HCT116 (cell line): ENCODE measurements at regions not wholly inside any gene's neighbourhood (a gene's known extent, or its start where the extent isn't known, plus 50 kb on each side); places are given as distances from the start of the nearest gene placed in this dataset.

Experiments
- ATAC-seq: fragments of 200-7000 bp; cut with Tn5 transposase; 2 replicates; pipeline ENCODE4 v1.9.1; 2020; ENCODE audit warnings: mild to moderate bottlenecking, moderate library complexity
- BruUV-seq: library from RNA; stranded (reverse); fragments of 400-500 nt; replicated peaks from 2 replicates; lab custom pipeline; 2021; lab: Mats Ljungman, UMichigan
- CTCF ChIA-PET: fragments of 300-600 bp; sonication (Branson Sonifier 250); formaldehyde crosslinking; loops from one replicate; lab custom pipeline; 2021; ENCODE audit warnings: antibody characterized with exemption; lab: Charles Lee
- POLR2A ChIA-PET: fragments of 300-600, 350-600 bp; sonication (Branson Sonifier 250); formaldehyde crosslinking; loops from one replicate; lab custom pipeline; 2021; ENCODE audit warnings: antibody characterized with exemption; lab: Charles Lee
- RAD21 ChIA-PET, 2 experiments: fragments of 300-600 bp; sonication (Branson Sonifier 250); formaldehyde crosslinking; loops; one replicate each; lab custom pipeline; 2023; ENCODE audit warnings: low total read pairs in 2 of 2; ENCODE audit not compliant: uncharacterized antibody in 2 of 2, unreplicated experiment in 2 of 2, low non-redundant PET in 1 of 2; lab: Charles Lee
- DNase-seq: peaks from one replicate; pipeline ENCODE4 v3.0.0-alpha.2; 2010; ENCODE audit warnings: low read depth, low spot score
- H2AFZ ChIP-seq: fragments of 200-600 bp; shearing (Covaris generic), sonication (generic); 2 replicates; pipeline ENCODE4 v1.6.1; 2017; ENCODE audit warnings: low read depth, mixed run types, mixed read lengths, antibody characterized with exemption, low read length; ENCODE audit not compliant: poor library complexity, severe bottlenecking
- H3K27ac ChIP-seq: 2 replicates; pipeline ENCODE4 v1.5.1; 2012; ENCODE audit warnings: low read depth, low read length
- H3K27me3 ChIP-seq: fragments of 200-600 bp; sonication (generic); 2 replicates; pipeline ENCODE4 v1.6.1; 2016; ENCODE audit warnings: mixed run types, low read length, mixed read lengths; ENCODE audit not compliant: insufficient read depth
- H3K36me3 ChIP-seq, 2 experiments: fragments of 200-500 bp in 1 of 2; fragments of 200-600 bp in 1 of 2; sonication (Bioruptor generic) in 1 of 2; sonication (generic) in 1 of 2; 2 replicates each; pipeline versions ENCODE4 v1.5.1 to v1.6.1; 2014 to 2016; ENCODE audit warnings: low read length in 2 of 2, inconsistent platforms in 1 of 2, mixed read lengths in 1 of 2, mixed run types in 1 of 2; ENCODE audit not compliant: insufficient read depth in 2 of 2, control insufficient read depth in 1 of 2
- H3K4me1 ChIP-seq, 2 experiments: fragments of 200-600 bp in 1 of 2; sonication (generic) in 1 of 2; 2 replicates each; pipeline versions ENCODE4 v1.5.1 to v1.6.1; 2012 to 2017; ENCODE audit warnings: low read length in 2 of 2, inconsistent platforms in 1 of 2, mild to moderate bottlenecking in 1 of 2, mixed read lengths in 1 of 2, mixed run types in 1 of 2, moderate library complexity in 1 of 2; ENCODE audit not compliant: insufficient read depth in 2 of 2, control insufficient read depth in 1 of 2
- H3K4me2 ChIP-seq: fragments of 200-600 bp; sonication (generic); 2 replicates; pipeline ENCODE4 v1.6.1; 2017; ENCODE audit warnings: mixed run types, low read length, mixed read lengths
- H3K4me3 ChIP-seq, 2 experiments: fragments of 200-600 bp in 1 of 2; sonication (generic) in 1 of 2; replicated peaks in 1 of 2; 2 replicates each; pipeline ENCODE4 v1.5.1; 2011 to 2016; ENCODE audit warnings: low read length in 2 of 2, control low read depth in 1 of 2, low read depth in 1 of 2, mild to moderate bottlenecking in 1 of 2, mixed read lengths in 1 of 2, mixed run types in 1 of 2
- H3K79me2 ChIP-seq: fragments of 200-600 bp; sonication (generic); 2 replicates; pipeline ENCODE4 v1.6.1; 2017; ENCODE audit warnings: mild to moderate bottlenecking, mixed run types, low read length, moderate library complexity, mixed read lengths; ENCODE audit not compliant: insufficient read depth
- H3K9ac ChIP-seq: fragments of 200-600 bp; sonication (generic); 2 replicates; pipeline ENCODE4 v1.6.1; 2016; ENCODE audit warnings: low read length, mixed read lengths
- H3K9me2 ChIP-seq: fragments of 200-600 bp; sonication (generic), shearing (Covaris generic); 2 replicates; pipeline ENCODE4 v1.6.1; 2017; ENCODE audit warnings: mixed run types, mild to moderate bottlenecking, moderate library complexity; ENCODE audit not compliant: insufficient read depth
- H3K9me3 ChIP-seq, 2 experiments: fragments of 200-500 bp in 1 of 2; fragments of 200-600 bp in 1 of 2; sonication (Bioruptor generic) in 1 of 2; sonication (generic) in 1 of 2; 2 replicates each; pipeline ENCODE4 v1.6.1; 2014 to 2017; ENCODE audit warnings: low read length in 2 of 2, mixed read lengths in 2 of 2, inconsistent platforms in 1 of 2, low read depth in 1 of 2, mild to moderate bottlenecking in 1 of 2, mixed run types in 1 of 2, moderate library complexity in 1 of 2; ENCODE audit not compliant: control insufficient read depth in 1 of 2, insufficient read depth in 1 of 2
- H4K20me1 ChIP-seq: fragments of 200-600 bp; sonication (generic), shearing (Covaris generic); 2 replicates; pipeline ENCODE4 v1.6.1; 2017; ENCODE audit warnings: mixed run types, mild to moderate bottlenecking, moderate library complexity; ENCODE audit not compliant: insufficient read depth
- CEBPB ChIP-seq: IDR thresholded peaks from 2 replicates; pipeline ENCODE4 v1.6.1; 2012; ENCODE audit warnings: low read depth
- EZH2phosphoT487 ChIP-seq: fragments of 200-600 bp; IDR thresholded peaks from 2 replicates; pipeline ENCODE4 v1.6.1; 2018; ENCODE audit warnings: antibody characterized with exemption, borderline replicate concordance
- YY1 ChIP-seq: IDR thresholded peaks from 2 replicates; pipeline ENCODE4 v1.6.1; 2011; ENCODE audit warnings: low read length, low read depth, moderate library complexity, mild to moderate bottlenecking; ENCODE audit not compliant: insufficient replicate concordance; ENCODE audit errors: extremely low read depth
- intact Hi-C: fragments of 100-400 bp; cut with micrococcal nuclease; formaldehyde crosslinking; loops from 2 replicates; pipeline ENCODE4 v1.10.0; 2022

DNA sequence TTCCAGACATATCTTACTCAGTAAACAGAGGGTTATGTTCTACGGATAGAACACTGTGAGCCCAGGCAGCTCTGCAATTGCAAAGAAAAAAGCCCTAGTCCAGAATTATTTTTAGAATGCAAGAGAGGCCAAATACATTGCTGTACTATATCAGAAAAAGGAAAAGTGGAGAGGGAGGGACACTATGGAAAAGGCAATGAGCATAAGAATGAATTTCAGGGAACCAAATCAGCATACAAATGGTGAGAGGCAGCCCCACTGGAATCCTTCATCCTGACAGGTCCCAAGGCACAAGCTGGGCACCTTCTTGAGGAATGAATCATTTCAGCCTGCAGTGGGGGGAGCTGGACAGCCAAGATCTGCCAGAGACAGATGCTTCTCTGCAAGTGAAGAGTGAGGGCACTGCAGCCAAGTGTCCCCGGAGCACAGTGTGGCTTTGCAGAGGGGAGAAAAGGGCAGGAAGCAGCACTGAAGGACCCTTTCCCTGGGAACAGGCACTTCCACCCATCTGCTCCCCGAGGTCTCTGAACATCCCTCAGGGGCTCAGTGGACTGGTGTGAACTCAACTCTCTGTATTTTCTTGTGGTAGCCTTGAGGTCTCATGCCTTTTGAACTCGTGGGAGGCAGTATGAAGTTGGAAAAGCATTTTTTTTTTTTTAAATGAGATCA lies 115.6 kb downstream of the XCL2 start:
- Histone ChIP-seq H3K79me2 (no peaks in the 10 kb centered on the region), H2AFZ (no peak overlapping the region), H3K27me3 (no peaks in the 10 kb centered on the region), H3K27ac (no peak overlapping the region), H3K4me2 (no peak overlapping the region), H3K9me3 (no peaks in the 10 kb centered on the region), H3K4me3 (no peak overlapping the region), H3K4me1 (peaks cover 10 to 17% of the 10 kb centered on the region in 2 experiments), H3K36me3 (no peaks in the 10 kb centered on the region), H3K9ac (no peak overlapping the region), H4K20me1 (no peaks in the 10 kb centered on the region), H3K9me2 (no peaks in the 10 kb centered on the region)
- DNase-seq (no peak), ATAC-seq (no peak)
- CTCF ChIA-PET = interaction anchor here (1.3 to 2.1 kb wide), 2 partner anchors 12 to 85 kb away, joined by 3 to 7 read pairs; no protein-coding TSS in a partner anchor
- POLR2A ChIA-PET = no interaction called here
- BruUV-seq = no TSS peak
- TF ChIP-seq YY1 = no peak
- TF ChIP-seq CEBPB = no peak
- intact Hi-C loops = no loop called here
- RAD21 ChIA-PET = no interaction called here

- Histone ChIP-seq H3K9ac (no peak overlapping the region), H3K9me3 (no peaks in the 10 kb centered on the region), H3K4me2 (no peak overlapping the region), H3K27ac (no peak overlapping the region), H2AFZ (no peak overlapping the region), H3K36me3 (no peaks in the 10 kb centered on the region), H3K4me3 (no peak overlapping the region), H3K4me1 (peaks cover 6 to 13% of the 10 kb centered on the region in 2 experiments), H3K27me3 (no peaks in the 10 kb centered on the region), H3K9me2 (no peaks in the 10 kb centered on the region)
- ChIA-PET POLR2A (no interaction called here), CTCF (interaction anchor here (1.6 kb wide), 1 partner anchor 13 kb away, joined by 5 read pairs; no protein-coding TSS in a partner anchor), RAD21 (no interaction called here)
- ATAC-seq (no peak), DNase-seq (no peak)
- intact Hi-C loops = no loop called here
- no peak for TF ChIP-seq EZH2phosphoT487
- TF ChIP-seq, all 23 proteins: peak for 0
- Histone ChIP-seq H3K79me2 (no peaks in the 10 kb centered on the region), H4K20me1 (no peaks in the 10 kb centered on the region)
- BruUV-seq = no TSS peak
Measured at GRCh38 chr1:168427051-168427450, 116.7 kb downstream of the XCL2 start.
